ENCODE measurements at regions not wholly inside any gene's neighbourhood (a gene's known extent, or its start where the extent isn't known, plus 50 kb on each side); places are given as distances from the start of the nearest gene placed in this dataset.
A peak's percentile ranks its signal among the peaks of the same experiment; 100 is the strongest.

GRCh38 chr3:146914409-146914808 is 309.3 kb upstream of the PLSCR5 start:
- no peak for DNase-seq (ENCODE audit: low read depth)

GRCh38 chr3:146912241-146913015 is 307.3 kb upstream of the PLSCR5 start:
- DNase-seq (ENCODE audit: low read depth), result peak; percentile 35

GRCh38 chr3:146903927-146904326 is 298.8 kb upstream of the PLSCR5 start:
- no peak for DNase-seq (ENCODE audit: low read depth)

GRCh38 chr3:146899171-146899570 is 294.0 kb upstream of the PLSCR5 start:
- no peak for DNase-seq (ENCODE audit: low read depth)

- DNase-seq (ENCODE audit: low read depth), result no peak
Measured at GRCh38 chr3:146896711-146897110, 291.6 kb upstream of the PLSCR5 start.

- no peak for DNase-seq (ENCODE audit: low read depth)
Measured at GRCh38 chr3:146895026-146895749, 290.0 kb upstream of the PLSCR5 start.

GRCh38 chr3:146894406-146894805 is 289.3 kb upstream of the PLSCR5 start:
- no peak for DNase-seq (ENCODE audit: low read depth)

- DNase-seq (ENCODE audit: low read depth), result no peak
Measured at GRCh38 chr3:146892041-146892440, 286.9 kb upstream of the PLSCR5 start.

GRCh38 chr3:146889626-146890025 is 284.5 kb upstream of the PLSCR5 start:
- no peak for DNase-seq (ENCODE audit: low read depth)

- no peak for DNase-seq (ENCODE audit: low read depth)
Measured at GRCh38 chr3:146888176-146888575, 283.0 kb upstream of the PLSCR5 start.

GRCh38 chr3:146884721-146885120 is 279.6 kb upstream of the PLSCR5 start:
- no peak for DNase-seq (ENCODE audit: low read depth)

- no peak for DNase-seq (ENCODE audit: low read depth)
Measured at GRCh38 chr3:146884296-146884695, 279.1 kb upstream of the PLSCR5 start.

GRCh38 chr3:146883288-146883687 is 278.1 kb upstream of the PLSCR5 start:
- no peak for DNase-seq (ENCODE audit: low read depth)

GRCh38 chr3:146881966-146882760 is 277.0 kb upstream of the PLSCR5 start:
- no peak for DNase-seq (ENCODE audit: low read depth)

GRCh38 chr3:146881356-146881755 is 276.2 kb upstream of the PLSCR5 start:
- DNase-seq (ENCODE audit: low read depth), result no peak

- no peak for DNase-seq (ENCODE audit: low read depth)
Measured at GRCh38 chr3:146873748-146874147, 268.6 kb upstream of the PLSCR5 start.

GRCh38 chr3:146865175-146865755 is 260.1 kb upstream of the PLSCR5 start:
- DNase-seq (ENCODE audit: low read depth), result no peak

GRCh38 chr3:146861262-146861661 is 256.1 kb upstream of the PLSCR5 start:
- no peak for DNase-seq (ENCODE audit: low read depth)

- no peak for DNase-seq (ENCODE audit: low read depth)
Measured at GRCh38 chr3:146854523-146854922, 249.4 kb upstream of the PLSCR5 start.

- DNase-seq (ENCODE audit: low read depth), result no peak
Measured at GRCh38 chr3:146851665-146852064, 246.5 kb upstream of the PLSCR5 start.

- no peak for DNase-seq (ENCODE audit: low read depth)
Measured at GRCh38 chr3:146845361-146845760, 240.2 kb upstream of the PLSCR5 start.

- no peak for DNase-seq (ENCODE audit: low read depth)
Measured at GRCh38 chr3:146843476-146843875, 238.3 kb upstream of the PLSCR5 start.

Data from HT1080 (cell line).